CD4-positive, CD25-positive, alpha-beta regulatory T cell (primary cell): ENCODE measurements at regions not wholly inside any gene's neighbourhood (a gene's known extent, or its start where the extent isn't known, plus 50 kb on each side); places are given as distances from the start of the nearest gene placed in this dataset.

Experiments used
- ATAC-seq, 2 donors: fragments of 150-1000 bp; cut with Tn5 transposase; one replicate each; pipeline ENCODE4 v1.10.0; 2021; ENCODE audit warnings: low read depth in 2 of 2, moderate number of reproducible peaks in 2 of 2, moderate library complexity in 1 of 2
- DNase-seq, 3 donors: peaks; one replicate each; pipeline versions ENCODE4 v3.0.0 to v3.0.0-alpha.2; 2012 to 2022; ENCODE audit warnings: mixed read lengths in 1 of 3
- H3K27ac ChIP-seq: one replicate; pipeline ENCODE4 v1.7.0; 2013; ENCODE audit warnings: mild to moderate bottlenecking, low read length; ENCODE audit not compliant: insufficient read depth, poor library complexity, severe bottlenecking
- H3K27me3 ChIP-seq: one replicate; pipeline ENCODE4 v1.7.0; 2013; ENCODE audit warnings: low read length; ENCODE audit not compliant: control insufficient read depth, insufficient read depth
- H3K36me3 ChIP-seq: one replicate; pipeline ENCODE4 v1.7.0; 2013; ENCODE audit warnings: mild to moderate bottlenecking, low read length, moderate library complexity; ENCODE audit not compliant: control insufficient read depth, insufficient read depth
- H3K4me1 ChIP-seq: 2 replicates; pipeline ENCODE4 v1.7.0; 2013; ENCODE audit warnings: mild to moderate bottlenecking, low read length; ENCODE audit not compliant: insufficient read depth, control insufficient read depth, poor library complexity, severe bottlenecking
- H3K4me3 ChIP-seq: one replicate; pipeline ENCODE4 v1.7.0; 2013; ENCODE audit warnings: low read depth, mild to moderate bottlenecking, low read length, moderate library complexity
- H3K9me3 ChIP-seq, 2 experiments: 1 replicate in 1 of 2; 2 replicates in 1 of 2; pipeline ENCODE4 v1.7.0; 2013; ENCODE audit warnings: low read length in 2 of 2, mild to moderate bottlenecking in 1 of 2, moderate library complexity in 1 of 2; ENCODE audit not compliant: control insufficient read depth in 2 of 2
- H3K27ac Mint-ChIP-seq, 3 donors: one replicate each; pipeline ENCODE4 v1.8.0; 2020 to 2022; ENCODE audit warnings: mild to moderate bottlenecking in 3 of 3, mixed read lengths in 3 of 3, moderate library complexity in 2 of 3
- H3K27me3 Mint-ChIP-seq: one replicate; pipeline ENCODE4 v1.8.0; 2022; ENCODE audit warnings: mild to moderate bottlenecking, mixed read lengths
- H3K36me3 Mint-ChIP-seq: one replicate; pipeline ENCODE4 v1.8.0; 2020; ENCODE audit warnings: mixed read lengths
- H3K4me1 Mint-ChIP-seq, 4 donors: one replicate each; pipeline ENCODE4 v1.8.0; 2020 to 2022; ENCODE audit warnings: mixed read lengths in 4 of 4, mild to moderate bottlenecking in 1 of 4
- H3K4me3 Mint-ChIP-seq, 4 donors: one replicate each; pipeline ENCODE4 v1.8.0; 2020 to 2022; ENCODE audit warnings: mild to moderate bottlenecking in 4 of 4, mixed read lengths in 4 of 4, moderate library complexity in 3 of 4
- H3K9me3 Mint-ChIP-seq, 7 donors: one replicate each; pipeline ENCODE4 v1.8.0; 2020 to 2022; ENCODE audit warnings: mixed read lengths in 7 of 7, mild to moderate bottlenecking in 3 of 7, moderate library complexity in 2 of 7

DNA sequence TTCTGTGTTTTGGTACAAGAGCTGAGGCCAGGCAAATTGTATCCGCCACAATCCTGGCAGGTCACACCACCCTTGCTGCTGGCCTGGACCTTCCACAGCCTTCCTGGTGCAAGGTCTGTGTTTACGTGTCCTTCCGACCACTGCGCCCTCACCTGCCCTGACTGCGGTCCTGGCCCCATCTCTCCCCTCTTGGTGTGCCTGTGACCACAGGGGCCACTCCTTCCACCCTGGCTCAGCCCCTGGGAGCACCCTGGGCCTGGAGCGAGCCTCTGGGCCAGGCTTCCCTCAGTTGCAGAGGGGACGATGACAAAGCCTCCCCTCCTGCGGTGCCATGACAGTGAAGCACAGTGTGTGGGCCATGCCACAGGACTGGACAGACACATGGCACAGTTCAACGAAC lies 104.5 kb downstream of the PLXNA1 start:
- DNase-seq (no peak), ATAC-seq (no peak)
- Histone ChIP-seq H3K9me3 (no peaks in the 10 kb centered on the region), H3K27ac (no peak overlapping the region), H3K36me3 (no peaks in the 10 kb centered on the region), H3K4me3 (no peak overlapping the region), H3K4me1 (no peaks in the 10 kb centered on the region), H3K27me3 (no peaks in the 10 kb centered on the region)
- no peaks in the 10 kb centered on the region for H3K4me1 Mint-ChIP-seq
- H3K27ac Mint-ChIP-seq: no peak overlapping the region
- H3K9me3 Mint-ChIP-seq: peaks cover 0 to 3% (median 0%) of the 10 kb centered on the region in 7 donors
- H3K27me3 Mint-ChIP-seq: no peaks in the 10 kb centered on the region
- no peaks in the 10 kb centered on the region for H3K36me3 Mint-ChIP-seq
- no peak overlapping the region for H3K4me3 Mint-ChIP-seq

DNA sequence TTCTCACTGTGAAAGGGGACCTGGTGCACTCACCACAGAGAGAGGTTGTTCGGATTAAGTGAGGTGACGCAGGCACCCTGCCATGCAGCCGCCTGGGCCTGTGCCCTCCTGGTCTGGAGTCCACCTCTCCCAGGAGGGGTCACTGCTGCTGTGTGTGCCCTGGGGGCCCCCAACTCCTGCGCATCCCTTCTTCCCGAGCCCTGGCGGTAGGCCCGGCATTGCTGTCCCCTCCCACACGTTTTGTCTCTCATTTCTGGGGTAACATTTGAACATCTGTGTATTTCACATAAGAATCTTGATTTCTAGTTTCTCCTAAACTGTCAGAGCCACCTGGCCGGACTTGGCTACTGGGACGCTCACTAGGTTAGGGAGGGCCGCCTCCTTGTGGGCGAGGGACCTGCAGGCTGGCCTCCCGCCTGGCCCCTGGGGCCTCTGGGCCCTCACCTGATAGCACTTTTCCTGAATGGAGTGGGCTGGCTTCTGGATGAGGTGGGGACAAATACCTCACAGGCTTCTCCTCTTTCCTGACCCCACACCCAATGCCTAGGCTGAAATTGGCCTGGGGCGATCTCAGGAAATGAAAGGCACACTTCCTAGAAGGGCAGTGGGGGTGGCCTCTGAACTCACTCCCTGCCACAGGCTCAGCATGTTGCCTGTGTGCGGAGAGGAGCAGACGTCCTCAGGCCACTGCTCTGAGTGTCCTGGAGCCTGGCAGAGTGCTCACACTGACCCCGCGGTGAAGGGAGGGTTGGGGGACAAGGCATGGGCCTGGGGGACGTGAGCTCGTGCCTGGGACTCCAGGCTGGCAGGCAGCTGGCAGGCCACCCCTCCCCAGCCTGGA lies 104.2 kb upstream of the PRR23E start:
- Histone ChIP-seq H3K27ac (no peak overlapping the region), H3K4me3 (no peak overlapping the region), H3K27me3 (no peaks in the 10 kb centered on the region), H3K36me3 (no peaks in the 10 kb centered on the region), H3K9me3 (no peaks in the 10 kb centered on the region), H3K4me1 (no peaks in the 10 kb centered on the region)
- no peak for DNase-seq
- no peaks in the 10 kb centered on the region for H3K36me3 Mint-ChIP-seq
- H3K4me3 Mint-ChIP-seq: no peak overlapping the region
- H3K4me1 Mint-ChIP-seq: no peaks in the 10 kb centered on the region
- no peak overlapping the region for H3K27ac Mint-ChIP-seq
- H3K9me3 Mint-ChIP-seq: peaks cover 0 to 3% (median 0%) of the 10 kb centered on the region in 7 donors
- no peak for ATAC-seq
- H3K27me3 Mint-ChIP-seq: no peaks in the 10 kb centered on the region

DNA sequence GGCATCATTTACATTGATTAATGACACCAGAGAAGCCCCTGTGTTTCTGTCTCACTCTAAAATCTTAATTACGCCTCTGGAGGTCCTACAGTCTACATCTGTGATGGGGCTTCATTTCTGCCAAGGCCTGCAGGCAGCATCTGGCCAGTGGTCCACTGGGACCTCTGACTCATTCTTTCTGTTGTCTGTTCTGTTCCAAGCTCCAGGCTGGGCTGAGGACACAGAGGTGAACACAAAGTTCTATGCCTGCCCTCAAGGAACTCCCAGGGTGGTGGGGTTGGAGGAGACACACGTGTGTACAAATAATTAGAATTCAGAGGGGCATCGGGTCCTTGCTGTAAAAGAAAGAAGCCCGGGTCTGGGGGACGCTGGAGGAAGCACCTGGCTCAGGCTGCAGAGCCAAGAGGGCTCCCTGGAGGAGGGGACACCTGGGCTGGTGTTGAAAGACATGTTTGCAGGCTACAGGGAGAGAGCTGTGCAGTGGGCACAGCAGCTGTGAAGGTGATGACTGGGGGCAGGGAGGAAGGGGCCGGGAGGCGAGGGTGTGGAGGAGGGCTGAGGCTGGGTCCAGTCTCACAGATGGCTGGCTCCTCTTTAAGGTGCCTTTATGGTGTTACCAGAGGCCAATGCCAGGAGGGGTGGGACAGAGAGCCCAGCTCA lies 103.3 kb upstream of the PRR23E start:
- no peaks in the 10 kb centered on the region for H3K4me1 ChIP-seq
- Mint-ChIP-seq H3K27me3 (no peaks in the 10 kb centered on the region), H3K4me3 (no peak overlapping the region), H3K4me1 (no peaks in the 10 kb centered on the region), H3K9me3 (peaks cover 0 to 3% (median 0%) of the 10 kb centered on the region in 7 donors), H3K36me3 (no peaks in the 10 kb centered on the region), H3K27ac (no peak overlapping the region)
- H3K27ac ChIP-seq: no peak overlapping the region
- H3K9me3 ChIP-seq: no peaks in the 10 kb centered on the region
- DNase-seq: no peak
- H3K4me3 ChIP-seq: no peak overlapping the region
- ATAC-seq: no peak
- H3K36me3 ChIP-seq: no peaks in the 10 kb centered on the region
- H3K27me3 ChIP-seq: no peaks in the 10 kb centered on the region

DNA sequence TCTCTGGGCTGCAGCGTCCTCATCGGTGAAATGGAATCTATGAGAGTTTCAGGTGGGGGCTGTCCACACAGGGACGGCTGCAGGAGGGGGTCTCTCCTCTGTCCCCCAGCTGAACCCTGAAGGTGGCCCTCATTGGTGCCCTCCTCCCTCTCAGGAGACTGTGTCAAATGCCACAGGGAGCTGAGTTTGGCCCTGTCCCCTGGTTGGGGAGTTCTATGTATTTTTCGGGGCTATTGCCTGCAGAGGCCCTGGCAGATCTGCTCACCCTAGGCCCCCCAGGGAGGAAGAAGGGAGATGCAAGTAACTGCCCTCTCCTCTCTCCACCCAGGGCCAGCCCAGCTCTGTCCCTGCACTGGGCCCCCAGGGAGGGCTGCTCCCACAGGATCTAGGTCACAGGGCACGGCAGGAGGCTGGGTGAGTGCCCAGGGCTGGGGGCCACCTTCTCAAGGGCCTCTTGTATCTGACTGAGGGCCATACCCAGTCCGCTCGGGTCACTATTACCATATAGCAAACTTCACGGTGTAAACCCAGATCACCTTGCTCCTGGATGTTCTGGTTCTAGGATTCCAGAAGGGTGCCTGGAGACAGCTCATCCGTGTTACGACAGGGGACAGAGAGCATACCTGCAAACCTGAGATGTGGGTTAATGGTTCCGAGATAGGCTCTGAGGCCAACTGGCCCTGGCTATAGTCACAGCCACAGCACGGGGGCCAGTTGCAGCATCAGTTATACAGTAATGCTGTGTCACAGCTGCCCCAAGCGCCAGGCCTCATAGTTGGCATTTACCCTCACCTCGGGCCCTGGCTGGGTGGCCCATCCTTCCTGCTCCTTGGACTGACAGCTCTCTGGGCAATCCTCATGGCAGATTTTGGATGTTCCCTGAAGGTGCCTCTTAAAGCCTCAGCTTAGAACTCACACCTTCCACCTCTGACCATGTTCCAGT lies 102.4 kb upstream of the PRR23E start:
- Histone ChIP-seq H3K4me1 (no peaks in the 10 kb centered on the region), H3K36me3 (no peaks in the 10 kb centered on the region), H3K4me3 (no peak overlapping the region), H3K27me3 (no peaks in the 10 kb centered on the region), H3K9me3 (no peaks in the 10 kb centered on the region), H3K27ac (no peak overlapping the region)
- H3K4me1 Mint-ChIP-seq: no peaks in the 10 kb centered on the region
- H3K27me3 Mint-ChIP-seq: peaks cover 5% of the 10 kb centered on the region
- H3K9me3 Mint-ChIP-seq: peaks cover 0 to 3% (median 0%) of the 10 kb centered on the region in 7 donors
- H3K36me3 Mint-ChIP-seq: no peaks in the 10 kb centered on the region
- no peak overlapping the region for H3K27ac Mint-ChIP-seq
- DNase-seq: no peak
- ATAC-seq: no peak
- no peak overlapping the region for H3K4me3 Mint-ChIP-seq

DNA sequence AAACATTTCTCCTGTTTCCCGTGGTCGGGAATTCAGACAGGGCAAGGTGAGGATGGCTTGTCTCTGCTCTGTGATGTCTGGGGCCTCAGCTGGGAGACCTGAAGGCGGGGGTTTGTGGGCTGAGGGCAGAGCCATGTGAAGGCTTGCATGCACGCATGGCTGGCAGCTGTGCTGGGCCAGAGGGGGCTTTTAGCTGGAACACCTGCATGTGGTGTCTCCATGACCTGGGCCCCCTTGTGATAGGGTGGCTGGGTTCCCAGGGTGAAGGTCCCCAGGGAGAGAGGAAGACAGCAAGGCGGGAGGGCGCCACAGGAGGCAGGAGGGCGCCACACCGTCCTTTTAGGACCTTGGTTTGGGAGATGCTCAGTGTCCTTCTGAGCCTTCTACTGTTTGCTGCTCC lies 101.6 kb upstream of the PRR23E start:
- peaks cover 5% of the 10 kb centered on the region for H3K27me3 Mint-ChIP-seq
- no peaks in the 10 kb centered on the region for H3K36me3 ChIP-seq
- no peaks in the 10 kb centered on the region for H3K4me1 Mint-ChIP-seq
- H3K27me3 ChIP-seq: no peaks in the 10 kb centered on the region
- no peaks in the 10 kb centered on the region for H3K36me3 Mint-ChIP-seq
- DNase-seq (no peak), ATAC-seq (no peak)
- no peak overlapping the region for H3K27ac ChIP-seq
- H3K4me1 ChIP-seq: no peaks in the 10 kb centered on the region
- no peaks in the 10 kb centered on the region for H3K9me3 ChIP-seq
- no peak overlapping the region for H3K4me3 ChIP-seq
- no peak overlapping the region for H3K27ac Mint-ChIP-seq
- H3K4me3 Mint-ChIP-seq: no peak overlapping the region
- peaks cover 0 to 3% (median 0%) of the 10 kb centered on the region in 7 donors for H3K9me3 Mint-ChIP-seq

DNA sequence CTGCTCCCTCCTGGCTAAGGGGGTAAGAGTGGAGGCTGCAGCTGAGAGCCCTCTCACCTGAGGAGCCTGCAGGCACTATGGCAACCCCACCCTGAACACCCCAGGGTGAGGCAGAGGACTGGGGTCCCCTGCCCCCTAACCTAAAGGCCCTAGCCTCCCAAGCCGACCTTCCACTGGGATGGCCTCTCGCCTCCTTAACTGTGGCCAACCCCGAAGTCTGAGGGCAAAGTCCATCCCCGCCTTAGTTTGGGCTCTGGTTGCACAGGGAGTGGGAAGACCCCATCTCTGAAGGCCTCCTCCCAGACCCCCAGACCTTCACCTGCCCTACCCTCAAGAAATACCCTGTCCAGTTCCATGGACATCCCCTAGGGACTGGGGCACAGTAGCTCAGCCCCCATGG lies 100.6 kb upstream of the PRR23E start:
- H3K4me3 ChIP-seq: no peak overlapping the region
- peaks cover 5% of the 10 kb centered on the region for H3K27me3 Mint-ChIP-seq
- no peak overlapping the region for H3K27ac Mint-ChIP-seq
- H3K4me1 ChIP-seq: no peaks in the 10 kb centered on the region
- ATAC-seq (no peak), DNase-seq (no peak)
- no peak overlapping the region for H3K27ac ChIP-seq
- no peaks in the 10 kb centered on the region for H3K9me3 ChIP-seq
- H3K27me3 ChIP-seq: no peaks in the 10 kb centered on the region
- H3K4me3 Mint-ChIP-seq: no peak overlapping the region
- no peaks in the 10 kb centered on the region for H3K4me1 Mint-ChIP-seq
- no peaks in the 10 kb centered on the region for H3K36me3 ChIP-seq
- H3K36me3 Mint-ChIP-seq: no peaks in the 10 kb centered on the region
- peaks cover 0 to 3% (median 0%) of the 10 kb centered on the region in 7 donors for H3K9me3 Mint-ChIP-seq

DNA sequence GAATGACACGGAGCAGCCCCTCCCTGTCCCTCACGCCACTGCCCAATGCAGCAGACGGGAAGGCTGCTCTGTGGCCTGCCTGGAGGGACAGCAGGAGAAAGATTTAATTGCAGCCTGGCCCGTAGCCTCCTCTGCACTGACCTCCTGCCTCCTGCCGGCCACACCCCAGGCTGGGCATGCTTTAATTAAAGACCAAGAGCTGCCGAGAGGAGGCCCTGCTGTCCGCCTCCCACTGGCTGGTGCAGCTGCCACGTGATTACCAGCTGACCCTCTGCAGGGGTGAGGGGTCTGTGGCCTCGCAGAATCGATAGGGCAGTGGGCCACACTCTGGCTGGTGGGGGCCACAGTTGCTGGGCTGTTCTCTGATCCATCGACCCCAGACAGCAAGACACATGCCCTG lies 100.2 kb upstream of the PRR23E start:
- H3K36me3 ChIP-seq: no peaks in the 10 kb centered on the region
- H3K9me3 ChIP-seq: no peaks in the 10 kb centered on the region
- no peak for ATAC-seq
- Mint-ChIP-seq H3K36me3 (no peaks in the 10 kb centered on the region), H3K27ac (no peak overlapping the region), H3K4me3 (no peak overlapping the region), H3K27me3 (peaks cover 5% of the 10 kb centered on the region), H3K4me1 (no peaks in the 10 kb centered on the region), H3K9me3 (peaks cover 0 to 3% (median 0%) of the 10 kb centered on the region in 7 donors)
- H3K4me1 ChIP-seq: no peaks in the 10 kb centered on the region
- no peak overlapping the region for H3K27ac ChIP-seq
- no peaks in the 10 kb centered on the region for H3K27me3 ChIP-seq
- no peak for DNase-seq
- H3K4me3 ChIP-seq: no peak overlapping the region
